Mesenchymal stem cell (in vitro differentiated cells and primary cell): ENCODE measurements at regions not wholly inside any gene's neighbourhood (a gene's known extent, or its start where the extent isn't known, plus 50 kb on each side); places are given as distances from the start of the nearest gene placed in this dataset.

ENCODE experiments used
- DNase-seq: peaks from one replicate; pipeline ENCODE4 v3.0.0-alpha.2; 2013
- H2AFZ ChIP-seq: one replicate; pipeline ENCODE4 v1.6.1; 2013; ENCODE audit warnings: low read depth, mild to moderate bottlenecking, control low read depth, inconsistent platforms, low read length, moderate library complexity
- H2AK5ac ChIP-seq: 2 replicates; pipeline ENCODE4 v1.6.1; 2013; ENCODE audit warnings: low read length, moderate library complexity, mild to moderate bottlenecking, inconsistent platforms; ENCODE audit not compliant: severe bottlenecking
- H2BK120ac ChIP-seq: one replicate; pipeline ENCODE4 v1.6.1; 2013; ENCODE audit warnings: low read depth, mild to moderate bottlenecking, inconsistent platforms, low read length, moderate library complexity
- H2BK12ac ChIP-seq, 2 experiments: one replicate each; pipeline ENCODE4 v1.6.1; 2013; ENCODE audit warnings: inconsistent platforms in 2 of 2, low read length in 2 of 2, mild to moderate bottlenecking in 2 of 2, moderate library complexity in 2 of 2, control low read depth in 1 of 2
- H2BK15ac ChIP-seq: one replicate; pipeline ENCODE4 v1.6.1; 2013; ENCODE audit warnings: mild to moderate bottlenecking, low read depth, inconsistent platforms; ENCODE audit not compliant: poor library complexity, severe bottlenecking
- H2BK5ac ChIP-seq: 2 replicates; pipeline ENCODE4 v1.6.1; 2013; ENCODE audit warnings: low read depth, mild to moderate bottlenecking, low read length, control low read depth, inconsistent platforms; ENCODE audit not compliant: poor library complexity, severe bottlenecking
- H3K14ac ChIP-seq, 2 experiments: one replicate each; pipeline ENCODE4 v1.6.1; 2013; ENCODE audit warnings: inconsistent platforms in 2 of 2, low read length in 2 of 2, control low read depth in 1 of 2, mild to moderate bottlenecking in 1 of 2, moderate library complexity in 1 of 2
- H3K18ac ChIP-seq, 2 experiments: one replicate each; pipeline ENCODE4 v1.6.1; 2013; ENCODE audit warnings: inconsistent platforms in 2 of 2, low read length in 2 of 2, control low read depth in 1 of 2, low read depth in 1 of 2, mild to moderate bottlenecking in 1 of 2
- H3K23ac ChIP-seq, 2 experiments: one replicate each; pipeline ENCODE4 v1.6.1; 2013; ENCODE audit warnings: inconsistent platforms in 2 of 2, low read length in 2 of 2, mild to moderate bottlenecking in 2 of 2, moderate library complexity in 2 of 2, control low read depth in 1 of 2
- H3K27ac ChIP-seq: 2 replicates; pipeline ENCODE4 v1.5.1; 2013; ENCODE audit warnings: mild to moderate bottlenecking, moderate library complexity, low read length, control low read depth, inconsistent platforms; ENCODE audit not compliant: poor library complexity, severe bottlenecking
- H3K27me3 ChIP-seq, 2 experiments: 2 replicates each; pipeline versions ENCODE4 v1.6.1 to v1.7.0; 2013; ENCODE audit warnings: low read length in 2 of 2, mild to moderate bottlenecking in 2 of 2, moderate library complexity in 2 of 2, control low read depth in 1 of 2, inconsistent platforms in 1 of 2; ENCODE audit not compliant: control insufficient read depth in 1 of 2, insufficient read depth in 1 of 2
- H3K36me3 ChIP-seq, 2 experiments: 2 replicates each; pipeline versions ENCODE4 v1.6.1 to v1.7.0; 2013; ENCODE audit warnings: low read length in 2 of 2, control low read depth in 1 of 2, inconsistent platforms in 1 of 2, low read depth in 1 of 2, mild to moderate bottlenecking in 1 of 2; ENCODE audit not compliant: insufficient read depth in 2 of 2, control insufficient read depth in 1 of 2
- H3K4ac ChIP-seq, 2 experiments: one replicate each; pipeline ENCODE4 v1.6.1; 2013; ENCODE audit warnings: inconsistent platforms in 2 of 2, low read length in 2 of 2, mild to moderate bottlenecking in 2 of 2, moderate library complexity in 2 of 2, control low read depth in 1 of 2, low read depth in 1 of 2
- H3K4me1 ChIP-seq: 2 replicates; pipeline ENCODE4 v1.6.1; 2013; ENCODE audit warnings: low read depth, low read length, control low read depth; ENCODE audit not compliant: control insufficient read depth, insufficient read depth
- H3K4me2 ChIP-seq: 2 replicates; pipeline ENCODE4 v1.6.1; 2013; ENCODE audit warnings: low read length, mild to moderate bottlenecking, inconsistent platforms; ENCODE audit not compliant: poor library complexity, severe bottlenecking
- H3K4me3 ChIP-seq, 2 experiments: 2 replicates each; pipeline versions ENCODE4 v1.5.1 to v1.7.0; 2013; ENCODE audit warnings: low read length in 2 of 2, mild to moderate bottlenecking in 2 of 2, control low read depth in 1 of 2, low read depth in 1 of 2; ENCODE audit not compliant: insufficient read depth in 1 of 2
- H3K79me1 ChIP-seq: replicated peaks from 2 replicates; pipeline ENCODE4 v1.6.1; 2013; ENCODE audit warnings: mild to moderate bottlenecking, control low read depth, low read length, inconsistent platforms; ENCODE audit not compliant: poor library complexity, severe bottlenecking
- H3K9ac ChIP-seq: 2 replicates; pipeline ENCODE4 v1.7.0; 2013; ENCODE audit warnings: mild to moderate bottlenecking, low read length, moderate library complexity
- H3K9me3 ChIP-seq: 2 replicates; pipeline ENCODE4 v1.7.0; 2013; ENCODE audit warnings: mild to moderate bottlenecking, low read length; ENCODE audit not compliant: control insufficient read depth
- H4K8ac ChIP-seq: one replicate; pipeline ENCODE4 v1.6.1; 2013; ENCODE audit warnings: inconsistent platforms, mild to moderate bottlenecking, low read length, moderate library complexity
- H4K91ac ChIP-seq: one replicate; pipeline ENCODE4 v1.6.1; 2013; ENCODE audit warnings: mild to moderate bottlenecking, low read length, inconsistent platforms
- WGBS: methylation state at CpG from one replicate; pipeline ENCODE4 v1.1.7; 2013; ENCODE audit warnings: mixed read lengths; 5-methylcytosine and 5-hydroxymethylcytosine counted together

GRCh38 chr7:149714081-149714909, 59.1 kb downstream of the ZNF467 start:
- peak overlapping the region; percentile 85 for H3K9ac ChIP-seq
- no peak overlapping the region for H2BK120ac ChIP-seq
- H3K9me3 ChIP-seq = peaks cover 21% of the 10 kb centered on the region
- H3K4ac ChIP-seq = no peak overlapping the region
- no peak overlapping the region for H2BK5ac ChIP-seq
- H2BK12ac ChIP-seq = peak overlapping the region in 1 of 2 experiments; percentile 49
- no peak overlapping the region for H3K27ac ChIP-seq
- H2BK15ac ChIP-seq = no peak overlapping the region
- H3K4me1 ChIP-seq = peaks cover 26% of the 10 kb centered on the region
- H3K27me3 ChIP-seq = no peaks in the 10 kb centered on the region
- peak overlapping the region; percentile 79 for H4K91ac ChIP-seq
- H3K79me1 ChIP-seq = peaks cover 27% of the 10 kb centered on the region
- peak overlapping the region; percentile 75 for H3K4me2 ChIP-seq
- peak overlapping the region; percentile 5 to 67 for H3K14ac ChIP-seq
- no peak overlapping the region for H2AK5ac ChIP-seq
- WGBS = 11% methylated on average over 68 of the region's 88 CpGs
- no peak overlapping the region for H3K23ac ChIP-seq
- H3K18ac ChIP-seq = peak overlapping the region; percentile 1 to 15
- peak overlapping the region; percentile 94 for H2AFZ ChIP-seq
- DNase-seq = peak; percentile 85
- H4K8ac ChIP-seq = peak overlapping the region; percentile 5
- H3K4me3 ChIP-seq = peak overlapping the region; percentile 86 to 89
- H3K36me3 ChIP-seq = peaks cover 0 to 5% of the 10 kb centered on the region in 2 experiments

- peaks cover 0 to 4% of the 10 kb centered on the region in 2 experiments for H3K36me3 ChIP-seq
- 91% methylated on average over 26 of the region's 26 CpGs for WGBS
- no peaks in the 10 kb centered on the region for H3K27me3 ChIP-seq
- H2BK5ac ChIP-seq = no peak overlapping the region
- H3K27ac ChIP-seq = no peak overlapping the region
- H3K9me3 ChIP-seq = peaks cover 22% of the 10 kb centered on the region
- DNase-seq = no peak
- no peak overlapping the region for H3K4ac ChIP-seq
- H3K9ac ChIP-seq = peak overlapping the region; percentile 85
- no peak overlapping the region for H2BK15ac ChIP-seq
- peak overlapping the region; percentile 94 for H2AFZ ChIP-seq
- no peak overlapping the region for H3K23ac ChIP-seq
- H4K91ac ChIP-seq = peak overlapping the region; percentile 7
- no peak overlapping the region for H3K14ac ChIP-seq
- H3K4me1 ChIP-seq = peaks cover 22% of the 10 kb centered on the region
- no peak overlapping the region for H2BK12ac ChIP-seq
- peak overlapping the region; percentile 5 for H4K8ac ChIP-seq
- H3K4me3 ChIP-seq = peak overlapping the region in 1 of 2 experiments; percentile 86
- H2AK5ac ChIP-seq = no peak overlapping the region
- no peak overlapping the region for H2BK120ac ChIP-seq
- peaks cover 21% of the 10 kb centered on the region for H3K79me1 ChIP-seq
- H3K4me2 ChIP-seq = peak overlapping the region; percentile 75
- no peak overlapping the region for H3K18ac ChIP-seq
Measured at GRCh38 chr7:149713731-149714068, 59.7 kb downstream of the ZNF467 start.

- Histone ChIP-seq H3K4me3 (no peak overlapping the region), H3K4me1 (peaks cover 22% of the 10 kb centered on the region), H3K23ac (no peak overlapping the region), H2AK5ac (no peak overlapping the region), H3K4ac (no peak overlapping the region), H3K36me3 (peaks cover 0 to 4% of the 10 kb centered on the region in 2 experiments), H3K79me1 (peaks cover 21% of the 10 kb centered on the region), H3K27ac (no peak overlapping the region), H2BK120ac (no peak overlapping the region), H3K4me2 (no peak overlapping the region), H2AFZ (no peak overlapping the region), H3K9me3 (peaks cover 27% of the 10 kb centered on the region), H4K8ac (no peak overlapping the region), H2BK12ac (no peak overlapping the region), H2BK15ac (no peak overlapping the region), H3K18ac (no peak overlapping the region), H3K27me3 (no peaks in the 10 kb centered on the region), H3K14ac (no peak overlapping the region), H3K9ac (no peak overlapping the region), H4K91ac (no peak overlapping the region), H2BK5ac (no peak overlapping the region)
- no peak for DNase-seq
- WGBS = 88% methylated on average over 15 of the region's 16 CpGs
Measured at GRCh38 chr7:149713061-149713730, 60.2 kb downstream of the ZNF467 start.

GRCh38 chr7:149708026-149708425, 65.4 kb downstream of the ZNF467 start:
- no peak overlapping the region for H3K9ac ChIP-seq
- no peak for DNase-seq
- no peak overlapping the region for H2BK120ac ChIP-seq
- H2BK5ac ChIP-seq = no peak overlapping the region
- no peak overlapping the region for H3K27ac ChIP-seq
- no peak overlapping the region for H2BK12ac ChIP-seq
- H3K23ac ChIP-seq = no peak overlapping the region
- H3K4ac ChIP-seq = no peak overlapping the region
- H3K18ac ChIP-seq = no peak overlapping the region
- H2AFZ ChIP-seq = no peak overlapping the region
- no peaks in the 10 kb centered on the region for H3K36me3 ChIP-seq
- H3K4me1 ChIP-seq = no peaks in the 10 kb centered on the region
- H4K91ac ChIP-seq = no peak overlapping the region
- H2AK5ac ChIP-seq = no peak overlapping the region
- H3K4me3 ChIP-seq = no peak overlapping the region
- H3K79me1 ChIP-seq = no peaks in the 10 kb centered on the region
- peaks cover 0 to 13% of the 10 kb centered on the region in 2 experiments for H3K27me3 ChIP-seq
- no peak overlapping the region for H3K14ac ChIP-seq
- peaks cover 30% of the 10 kb centered on the region for H3K9me3 ChIP-seq
- no peak overlapping the region for H3K4me2 ChIP-seq
- WGBS = 93% methylated on average over 7 of the region's 7 CpGs
- H4K8ac ChIP-seq = no peak overlapping the region
- H2BK15ac ChIP-seq = no peak overlapping the region
